Endothelial cell of umbilical vein (primary cell): ENCODE measurements at regions not wholly inside any gene's neighbourhood (a gene's known extent, or its start where the extent isn't known, plus 50 kb on each side); places are given as distances from the start of the nearest gene placed in this dataset.

Experiments
- BruUV-seq: library from RNA; stranded (reverse); fragments of 400-500 nt; replicated peaks from 2 replicates; lab custom pipeline; 2021; lab: Mats Ljungman, UMichigan
- CTCF ChIA-PET: fragments of 300-600, 350-600 bp; sonication (Branson Sonifier 250); formaldehyde crosslinking; loops from one replicate; lab custom pipeline; 2021; ENCODE audit warnings: antibody characterized with exemption, inconsistent platforms; lab: Charles Lee
- POLR2A ChIA-PET: fragments of 300-600, 350-600 bp; sonication (Branson Sonifier 250); formaldehyde crosslinking; loops from one replicate; lab custom pipeline; 2021; ENCODE audit warnings: antibody characterized with exemption, inconsistent platforms; lab: Charles Lee
- DNase-seq: peaks from one replicate; pipeline ENCODE4 v3.0.0-alpha.2; 2011; ENCODE audit warnings: low read depth, low spot score
- FAIRE-seq: peaks from 2 replicates; lab custom pipeline; 2011; peaks lifted over from hg19 to GRCh38; lab: Jason Lieb, UNC
- H2AFZ ChIP-seq: 2 replicates; pipeline ENCODE4 v1.6.0; 2012; ENCODE audit warnings: low read depth, low read length, control low read depth, inconsistent platforms
- H3K27ac ChIP-seq: 2 replicates; pipeline ENCODE4 v1.5.1; 2011; ENCODE audit warnings: low read depth, mild to moderate bottlenecking, control low read depth, low read length, moderate library complexity; ENCODE audit not compliant: insufficient read depth
- H3K27me3 ChIP-seq, 2 experiments: 2 replicates each; pipeline versions ENCODE4 v1.6.0 to v1.6.1; 2011; ENCODE audit warnings: low read length in 2 of 2, mixed read lengths in 1 of 2; ENCODE audit not compliant: control insufficient read depth in 2 of 2, insufficient read depth in 2 of 2
- H3K36me3 ChIP-seq, 2 experiments: 2 replicates in 1 of 2; 3 replicates in 1 of 2; pipeline ENCODE4 v1.5.1; 2011; ENCODE audit warnings: low read length in 2 of 2, mild to moderate bottlenecking in 1 of 2, moderate library complexity in 1 of 2; ENCODE audit not compliant: control insufficient read depth in 2 of 2, insufficient read depth in 2 of 2; ENCODE audit errors: extremely low read depth in 1 of 2
- H3K4me1 ChIP-seq: 3 replicates; pipeline ENCODE4 v1.5.1; 2011; ENCODE audit warnings: mild to moderate bottlenecking, low read length; ENCODE audit not compliant: control insufficient read depth, insufficient read depth; ENCODE audit errors: extremely low read depth
- H3K4me2 ChIP-seq: 2 replicates; pipeline ENCODE4 v1.6.1; 2011; ENCODE audit warnings: low read length, control low read depth, mixed read lengths; ENCODE audit not compliant: insufficient read depth
- H3K4me3 ChIP-seq, 3 experiments: fragments of 200-600 bp in 1 of 3; sonication (generic), shearing (Covaris generic) in 1 of 3; replicated peaks in 1 of 3; 2 replicates each; pipeline ENCODE4 v1.5.1; 2011 to 2016; ENCODE audit warnings: control low read depth in 3 of 3, low read length in 3 of 3, mild to moderate bottlenecking in 2 of 3, inconsistent platforms in 1 of 3, low read depth in 1 of 3, moderate library complexity in 1 of 3; ENCODE audit not compliant: insufficient read depth in 1 of 3
- H3K79me2 ChIP-seq: 2 replicates; pipeline ENCODE4 v1.6.0; 2012; ENCODE audit warnings: low read length, inconsistent platforms; ENCODE audit not compliant: control insufficient read depth, insufficient read depth
- H3K9ac ChIP-seq: replicated peaks from 2 replicates; pipeline ENCODE3; 2011; ENCODE audit warnings: low read length, control low read depth; ENCODE audit not compliant: insufficient read depth; ENCODE audit errors: extremely low read depth
- H3K9me1 ChIP-seq: replicated peaks from 3 replicates; pipeline ENCODE4 v1.6.0; 2011; ENCODE audit warnings: mild to moderate bottlenecking, low read length; ENCODE audit not compliant: control insufficient read depth, insufficient read depth; ENCODE audit errors: extremely low read depth
- H3K9me3 ChIP-seq: replicated peaks from 2 replicates; pipeline ENCODE4 v1.5.1; 2012; ENCODE audit warnings: low read length, inconsistent platforms; ENCODE audit not compliant: control insufficient read depth, insufficient read depth
- H4K20me1 ChIP-seq: replicated peaks from 2 replicates; pipeline ENCODE3; 2011; ENCODE audit warnings: mild to moderate bottlenecking, low read length; ENCODE audit not compliant: control insufficient read depth, insufficient read depth; ENCODE audit errors: extremely low read depth
- CTCF ChIP-seq, 2 donors: IDR thresholded peaks; 1 replicate in 1 of 2; 2 replicates in 1 of 2; pipeline ENCODE4 v1.5.1; 2011; ENCODE audit warnings: low read length in 2 of 2, mild to moderate bottlenecking in 2 of 2, moderate library complexity in 2 of 2, control low read depth in 1 of 2, inconsistent platforms in 1 of 2, low read depth in 1 of 2; ENCODE audit not compliant: insufficient read depth in 1 of 2; ENCODE audit errors: extremely low read depth in 1 of 2
- EZH2 ChIP-seq: IDR thresholded peaks from 2 replicates; pipeline ENCODE4 v1.6.1; 2012; ENCODE audit warnings: borderline replicate concordance, low read depth, mild to moderate bottlenecking, moderate library complexity, low read length, inconsistent platforms; ENCODE audit not compliant: severe bottlenecking
- FOS ChIP-seq: IDR thresholded peaks from 2 replicates; pipeline ENCODE4 v1.6.1; 2011; ENCODE audit warnings: mild to moderate bottlenecking, low read length, moderate library complexity, borderline replicate concordance; ENCODE audit not compliant: insufficient read depth
- GATA2 ChIP-seq: IDR thresholded peaks from 2 replicates; pipeline ENCODE4 v1.7.0; 2011; ENCODE audit warnings: low read depth, mild to moderate bottlenecking, moderate library complexity, mixed read lengths, low read length; ENCODE audit not compliant: insufficient read length, insufficient read depth
- JUN ChIP-seq: IDR thresholded peaks from 2 replicates; pipeline ENCODE4 v1.6.1; 2011; ENCODE audit warnings: borderline replicate concordance, low read depth; ENCODE audit not compliant: insufficient read length, insufficient read depth
- MAX ChIP-seq: IDR thresholded peaks from 2 replicates; pipeline ENCODE4 v1.6.1; 2011; ENCODE audit not compliant: insufficient read depth, insufficient read length
- MYC ChIP-seq: IDR thresholded peaks from one replicate; pipeline ENCODE4 v1.6.1; 2011; ENCODE audit warnings: mild to moderate bottlenecking, low read depth, low read length
- POLR2A ChIP-seq: IDR thresholded peaks from 2 replicates; pipeline ENCODE4 v1.6.1; 2012; ENCODE audit warnings: low read depth, mild to moderate bottlenecking, control low read depth, low read length
- POLR2AphosphoS5 ChIP-seq: IDR thresholded peaks from 2 replicates; pipeline ENCODE4 v1.6.1; 2012; ENCODE audit warnings: low read depth, mild to moderate bottlenecking, control low read depth, low read length, moderate library complexity; ENCODE audit not compliant: insufficient read depth
- dilution Hi-C: fragments of 300-500 bp; cut with MboI; formaldehyde crosslinking; loops from one replicate; pipeline ENCODE4 v1.15.0; 2019; ENCODE audit warnings: low sequenced_read_pairs; ENCODE audit not compliant: extremely low pct_ligation_motif_present
- intact Hi-C: fragments of 100-400 bp; cut with micrococcal nuclease; formaldehyde crosslinking; loops from one replicate; pipeline ENCODE4 v1.10.0; 2022

- H3K36me3 ChIP-seq = no peaks in the 10 kb centered on the region
- H3K9ac ChIP-seq = no peak overlapping the region
- no peaks in the 10 kb centered on the region for H3K27me3 ChIP-seq
- intact Hi-C loops = no loop called here
- no peaks in the 10 kb centered on the region for H3K9me1 ChIP-seq
- dilution Hi-C loops = no loop called here
- ChIA-PET POLR2A (no interaction called here), CTCF (no interaction called here)
- H3K4me2 ChIP-seq = no peak overlapping the region
- H4K20me1 ChIP-seq = no peaks in the 10 kb centered on the region
- H3K27ac ChIP-seq = no peak overlapping the region
- FAIRE-seq (no peak), DNase-seq (no peak)
- H3K9me3 ChIP-seq = no peaks in the 10 kb centered on the region
- no peaks in the 10 kb centered on the region for H3K4me1 ChIP-seq
- no peak overlapping the region for H3K4me3 ChIP-seq
- no peak overlapping the region for H2AFZ ChIP-seq
- BruUV-seq = no TSS peak
- no peaks in the 10 kb centered on the region for H3K79me2 ChIP-seq
- TF ChIP-seq JUN (no peak), FOS (no peak), MAX (no peak), MYC (no peak), POLR2AphosphoS5 (no peak), EZH2 (no peak), GATA2 (no peak), POLR2A (no peak), CTCF (IDR thresholded peaks at IDR 0.05; ENCODE audit: extremely low read depth in 1 of 2, insufficient read depth in 1 of 2, low read depth in 1 of 2, low read length in 2 of 2) (no peak)
Observed at GRCh38 chr4:151882072-151882803, 121.4 kb upstream of the GATB start.
